ENCODE measurements at regions not wholly inside any gene's neighbourhood (a gene's known extent, or its start where the extent isn't known, plus 50 kb on each side); places are given as distances from the start of the nearest gene placed in this dataset.

DNA sequence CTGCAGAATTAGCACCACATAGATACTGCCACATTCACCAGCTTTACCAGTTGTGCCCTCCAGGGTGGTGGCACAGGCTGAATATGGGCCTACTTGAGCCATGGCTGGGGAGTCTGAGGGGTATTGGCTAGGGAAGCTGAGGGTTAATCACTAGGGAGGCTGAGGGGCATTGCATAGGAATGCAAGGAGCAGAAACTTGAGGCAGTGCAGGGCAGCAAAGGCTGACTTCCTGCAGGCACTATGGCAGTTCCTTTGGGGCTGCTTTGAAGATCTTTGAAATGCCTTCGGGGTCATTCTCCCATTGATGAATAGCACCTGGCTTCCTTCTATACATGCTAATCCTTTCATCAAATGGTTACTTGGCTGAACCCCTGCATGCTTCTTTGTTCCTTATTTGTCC lies 171.5 kb downstream of the RCN1 start:
- no peak overlapping the region for H3K27ac Mint-ChIP-seq
- no peaks in the 10 kb centered on the region for H3K4me1 Mint-ChIP-seq
- no peaks in the 10 kb centered on the region for H3K36me3 Mint-ChIP-seq
- H3K27me3 Mint-ChIP-seq = no peaks in the 10 kb centered on the region
- no peak for ATAC-seq (ENCODE audit: low read depth)
- no peaks in the 10 kb centered on the region for H3K9me3 Mint-ChIP-seq
- DNase-seq (ENCODE audit: low spot score in 2 of 2) = no peak
- H3K4me3 Mint-ChIP-seq = no peak overlapping the region

DNA sequence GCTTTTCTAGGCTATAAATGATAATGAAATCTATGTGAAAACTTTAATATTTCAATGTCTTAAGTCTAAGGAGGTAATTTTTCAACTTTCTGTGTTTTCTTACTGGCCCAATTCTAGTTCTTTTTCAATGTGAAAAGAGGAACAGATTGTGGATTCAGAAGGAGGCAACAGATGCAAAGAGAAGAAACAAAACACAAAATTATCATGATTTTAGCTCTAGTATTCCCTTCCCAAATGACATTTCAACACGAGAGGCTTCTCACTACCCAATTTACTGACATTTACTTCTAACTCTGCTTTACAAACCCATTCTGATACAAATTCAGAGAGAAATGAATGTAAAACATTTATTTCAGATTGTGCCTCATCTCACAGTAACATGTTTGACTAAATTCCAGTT lies 169.4 kb downstream of the WT1 start:
- H3K36me3 Mint-ChIP-seq = no peaks in the 10 kb centered on the region
- ATAC-seq (ENCODE audit: low read depth) = no peak
- no peak overlapping the region for H3K4me3 Mint-ChIP-seq
- no peak overlapping the region for H3K27ac Mint-ChIP-seq
- no peaks in the 10 kb centered on the region for H3K27me3 Mint-ChIP-seq
- DNase-seq (ENCODE audit: low spot score in 2 of 2) = no peak
- H3K4me1 Mint-ChIP-seq = no peaks in the 10 kb centered on the region
- H3K9me3 Mint-ChIP-seq = peaks cover 2% of the 10 kb centered on the region

DNA sequence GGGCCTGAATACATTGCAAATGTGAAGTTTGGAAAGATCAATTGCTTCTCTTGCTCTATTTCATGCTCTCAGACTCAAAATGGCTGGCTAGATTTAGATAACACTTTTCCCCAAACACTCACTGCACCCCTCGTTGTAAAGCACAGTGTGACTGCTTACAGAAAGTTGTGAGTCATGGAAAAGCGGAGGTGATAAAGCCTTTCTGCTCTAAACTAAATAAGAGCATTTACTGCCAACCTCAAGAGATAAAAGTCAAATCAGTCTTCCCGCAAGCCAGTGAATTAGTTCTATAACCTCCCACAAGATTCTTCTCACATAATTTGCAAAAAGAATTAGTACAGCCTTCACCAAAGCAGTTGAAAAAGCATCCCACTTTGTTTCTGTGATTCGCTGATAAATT lies 168.7 kb downstream of the WT1 start:
- Mint-ChIP-seq H3K27ac (no peak overlapping the region), H3K36me3 (no peaks in the 10 kb centered on the region), H3K27me3 (no peaks in the 10 kb centered on the region), H3K4me1 (no peaks in the 10 kb centered on the region), H3K9me3 (peaks cover 2% of the 10 kb centered on the region), H3K4me3 (no peak overlapping the region)
- DNase-seq (ENCODE audit: low spot score in 2 of 2) (no peak), ATAC-seq (ENCODE audit: low read depth) (no peak)

DNA sequence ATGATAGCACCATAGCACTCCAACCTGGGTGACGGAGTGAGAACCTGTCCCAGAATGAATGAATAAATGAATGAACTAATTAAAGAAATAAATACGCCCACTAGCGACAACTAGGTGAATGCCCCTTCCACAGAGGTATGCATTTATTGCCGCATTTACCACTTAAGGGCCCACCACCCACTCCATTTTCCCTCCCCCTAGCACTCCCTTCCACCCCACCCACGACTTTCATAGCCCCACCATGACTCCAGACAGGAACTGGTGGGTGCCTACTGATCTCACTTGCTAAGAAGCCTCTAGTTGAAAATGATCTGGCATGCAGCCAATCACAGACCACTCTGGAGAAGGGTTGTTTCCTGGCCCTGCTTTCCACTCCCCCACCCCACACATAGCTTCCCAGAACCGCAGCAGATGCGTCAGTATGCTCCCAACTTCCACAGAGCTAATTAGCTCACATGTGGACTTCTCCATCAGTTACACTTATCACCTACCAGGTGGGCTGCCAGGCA lies 167.6 kb downstream of the WT1 start:
- DNase-seq (ENCODE audit: low spot score in 2 of 2) (no peak), ATAC-seq (ENCODE audit: low read depth) (no peak)
- no peaks in the 10 kb centered on the region for H3K36me3 Mint-ChIP-seq
- H3K27me3 Mint-ChIP-seq = peaks cover 2% of the 10 kb centered on the region
- peaks cover 2% of the 10 kb centered on the region for H3K9me3 Mint-ChIP-seq
- H3K4me3 Mint-ChIP-seq = no peak overlapping the region
- no peak overlapping the region for H3K27ac Mint-ChIP-seq
- H3K4me1 Mint-ChIP-seq = no peaks in the 10 kb centered on the region

DNA sequence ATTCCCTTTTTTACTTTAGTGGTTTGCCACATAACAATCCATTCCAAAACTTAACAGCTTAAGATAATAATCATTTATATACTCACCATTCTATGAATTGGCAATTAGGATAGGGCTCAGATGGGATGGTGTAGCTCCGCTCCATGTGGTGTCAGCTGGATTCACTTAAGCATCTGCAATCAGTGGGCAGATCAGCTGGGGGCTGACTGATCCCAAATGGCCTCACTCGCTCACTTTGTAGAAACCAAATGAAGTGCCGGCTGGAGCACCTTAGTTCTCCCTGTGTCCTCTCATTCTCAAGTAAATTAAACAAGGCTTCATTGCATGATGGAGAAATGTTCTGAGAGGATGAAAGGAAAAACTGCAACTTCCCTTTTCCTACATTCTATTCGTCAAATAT lies 161.4 kb downstream of the WT1 start:
- DNase-seq (ENCODE audit: low spot score in 2 of 2) (no peak), ATAC-seq (ENCODE audit: low read depth) (no peak)
- no peaks in the 10 kb centered on the region for H3K36me3 Mint-ChIP-seq
- H3K9me3 Mint-ChIP-seq = peaks cover under 1% of the 10 kb centered on the region
- no peak overlapping the region for H3K4me3 Mint-ChIP-seq
- peaks cover 9% of the 10 kb centered on the region for H3K27me3 Mint-ChIP-seq
- no peaks in the 10 kb centered on the region for H3K4me1 Mint-ChIP-seq
- no peak overlapping the region for H3K27ac Mint-ChIP-seq

DNA sequence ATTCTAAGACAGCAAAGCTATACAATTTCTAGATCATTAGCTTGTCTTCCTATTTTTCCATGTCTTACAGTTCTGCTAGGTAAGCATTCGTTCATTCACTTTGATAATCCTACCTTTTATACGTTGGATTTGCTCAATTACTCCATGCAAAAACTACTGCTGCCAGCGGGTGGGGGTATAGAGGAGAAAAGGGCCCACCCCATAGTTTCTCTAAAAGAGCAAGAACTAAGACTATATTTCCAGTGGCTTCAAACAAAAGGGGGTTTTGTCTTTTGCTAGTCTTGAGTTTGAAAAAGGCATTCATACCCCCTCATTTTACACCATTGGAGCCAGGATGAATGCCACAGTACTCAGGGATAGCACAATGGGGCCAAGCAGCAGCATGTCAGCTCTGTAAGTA lies 155.7 kb downstream of the WT1 start:
- ATAC-seq (ENCODE audit: low read depth) (no peak), DNase-seq (ENCODE audit: low spot score in 2 of 2) (no peak)
- Mint-ChIP-seq H3K27ac (no peak overlapping the region), H3K36me3 (no peaks in the 10 kb centered on the region), H3K4me1 (no peaks in the 10 kb centered on the region), H3K27me3 (peaks cover 8% of the 10 kb centered on the region), H3K4me3 (no peak overlapping the region), H3K9me3 (peaks cover 3% of the 10 kb centered on the region)

DNA sequence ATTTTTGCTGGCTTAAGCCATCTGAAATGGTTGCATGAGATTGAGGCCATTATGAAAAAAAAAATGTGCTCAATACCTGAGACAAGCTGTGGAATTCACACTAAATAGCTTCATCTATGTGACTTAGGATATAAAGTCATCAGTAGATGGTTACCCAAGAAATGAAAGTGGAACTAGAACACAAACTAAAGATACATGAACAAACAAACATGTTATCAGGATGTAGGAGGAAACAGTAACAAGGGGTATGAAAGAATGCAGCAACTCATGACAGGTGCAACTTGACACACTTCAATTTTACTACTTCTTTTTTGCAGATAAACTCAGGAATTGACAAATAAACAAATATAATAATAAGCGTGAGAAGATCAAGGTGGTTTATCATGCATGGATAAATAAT lies 155.0 kb downstream of the WT1 start:
- H3K4me1 Mint-ChIP-seq = no peaks in the 10 kb centered on the region
- H3K36me3 Mint-ChIP-seq = no peaks in the 10 kb centered on the region
- no peak for DNase-seq (ENCODE audit: low spot score in 2 of 2)
- H3K27me3 Mint-ChIP-seq = peaks cover 8% of the 10 kb centered on the region
- H3K27ac Mint-ChIP-seq = no peak overlapping the region
- peaks cover 3% of the 10 kb centered on the region for H3K9me3 Mint-ChIP-seq
- ATAC-seq (ENCODE audit: low read depth) = no peak
- H3K4me3 Mint-ChIP-seq = no peak overlapping the region

DNA sequence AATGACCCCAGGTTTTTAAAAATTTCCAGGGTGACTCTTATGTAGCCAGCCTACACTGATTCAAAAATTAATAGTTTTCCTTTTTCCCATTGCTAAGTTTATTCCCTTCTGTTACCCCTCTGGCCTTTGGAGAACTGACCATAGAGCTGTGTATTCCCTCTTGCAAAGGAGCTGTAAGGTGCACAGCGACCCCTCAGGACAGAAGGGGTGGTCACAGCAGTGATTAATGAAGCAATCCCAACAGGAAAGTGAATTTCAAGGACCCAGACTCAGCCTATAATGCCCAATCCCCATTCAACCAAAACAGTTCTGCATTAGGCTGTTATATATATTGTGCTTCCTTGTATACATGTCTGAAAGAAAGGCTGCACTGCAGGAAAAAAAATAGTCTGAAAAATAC lies 147.1 kb downstream of the WT1 start:
- ATAC-seq (ENCODE audit: low read depth) (no peak), DNase-seq (ENCODE audit: low spot score in 2 of 2) (no peak)
- Mint-ChIP-seq H3K36me3 (no peaks in the 10 kb centered on the region), H3K27me3 (peaks cover 4% of the 10 kb centered on the region), H3K9me3 (peaks cover 3% of the 10 kb centered on the region), H3K4me3 (no peak overlapping the region), H3K27ac (no peak overlapping the region), H3K4me1 (no peaks in the 10 kb centered on the region)

DNA sequence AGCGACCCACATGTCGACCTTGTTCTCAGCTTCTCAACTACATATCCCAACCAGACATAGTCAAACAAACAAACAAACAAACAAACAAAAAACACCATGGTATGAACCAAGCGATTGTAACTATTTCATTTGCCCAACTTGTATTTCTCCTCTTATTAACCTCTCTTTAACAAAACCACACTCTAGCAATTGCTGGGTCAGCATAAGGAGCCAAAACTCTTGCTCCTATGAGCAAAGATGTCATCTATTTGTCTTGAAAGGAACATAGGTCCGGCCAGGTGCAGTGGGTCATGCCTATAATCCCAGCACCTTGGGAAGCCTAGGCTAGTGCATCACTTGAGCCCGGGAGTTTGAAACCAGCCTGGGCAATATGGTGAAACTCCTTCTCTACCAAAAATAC lies 145.6 kb downstream of the WT1 start:
- DNase-seq (ENCODE audit: low spot score in 2 of 2) (no peak), ATAC-seq (ENCODE audit: low read depth) (no peak)
- H3K4me1 Mint-ChIP-seq = no peaks in the 10 kb centered on the region
- H3K9me3 Mint-ChIP-seq = peaks cover 2% of the 10 kb centered on the region
- no peak overlapping the region for H3K27ac Mint-ChIP-seq
- peaks cover 4% of the 10 kb centered on the region for H3K27me3 Mint-ChIP-seq
- no peak overlapping the region for H3K4me3 Mint-ChIP-seq
- H3K36me3 Mint-ChIP-seq = no peaks in the 10 kb centered on the region

DNA sequence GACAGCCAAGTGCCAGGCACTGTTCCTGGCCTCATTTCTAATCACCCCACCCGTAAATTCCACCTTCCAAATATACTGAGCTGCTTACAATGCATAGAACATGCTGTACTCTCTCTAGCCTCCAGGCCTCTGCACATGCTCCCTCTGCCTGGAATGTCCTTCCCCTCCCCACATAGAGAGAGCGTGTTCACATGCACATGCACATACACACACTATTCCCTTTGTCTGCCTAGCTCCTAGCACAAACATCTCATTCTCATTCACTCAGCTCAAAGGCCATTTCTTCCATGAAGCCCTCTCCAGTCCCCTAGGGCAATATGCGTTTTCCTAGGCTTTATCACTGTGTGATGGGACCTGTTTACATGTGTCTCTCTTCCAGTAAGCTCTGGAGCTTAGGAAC lies 144.6 kb downstream of the WT1 start:
- Mint-ChIP-seq H3K4me1 (no peaks in the 10 kb centered on the region), H3K36me3 (no peaks in the 10 kb centered on the region), H3K9me3 (peaks cover 2% of the 10 kb centered on the region), H3K4me3 (no peak overlapping the region), H3K27me3 (peaks cover 4% of the 10 kb centered on the region), H3K27ac (no peak overlapping the region)
- no peak for DNase-seq (ENCODE audit: low spot score in 2 of 2)
- ATAC-seq (ENCODE audit: low read depth) = no peak

DNA sequence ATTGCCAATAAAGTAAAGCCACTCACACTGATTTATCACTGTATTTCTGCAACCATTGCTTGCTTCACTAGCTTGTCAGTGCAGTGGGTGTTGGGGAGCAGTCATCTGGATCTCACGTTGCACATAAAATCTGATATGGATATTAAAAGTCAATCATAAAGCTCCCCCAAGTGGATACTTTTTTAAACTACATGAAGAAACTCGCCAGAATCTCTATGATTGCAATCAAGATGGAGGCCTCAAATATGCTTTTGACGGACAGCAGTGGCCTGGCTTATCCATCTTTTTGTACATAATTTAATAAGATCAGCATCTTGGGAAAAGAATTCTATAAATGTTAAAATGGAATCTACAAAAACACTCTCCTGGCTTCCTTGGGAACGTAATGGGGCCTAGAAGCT lies 137.7 kb downstream of the WT1 start:
- H3K36me3 Mint-ChIP-seq = no peaks in the 10 kb centered on the region
- ATAC-seq (ENCODE audit: low read depth) = no peak
- H3K27me3 Mint-ChIP-seq = no peaks in the 10 kb centered on the region
- no peaks in the 10 kb centered on the region for H3K9me3 Mint-ChIP-seq
- DNase-seq (ENCODE audit: low spot score in 2 of 2) = no peak
- no peaks in the 10 kb centered on the region for H3K4me1 Mint-ChIP-seq
- H3K27ac Mint-ChIP-seq = no peak overlapping the region
- no peak overlapping the region for H3K4me3 Mint-ChIP-seq

DNA sequence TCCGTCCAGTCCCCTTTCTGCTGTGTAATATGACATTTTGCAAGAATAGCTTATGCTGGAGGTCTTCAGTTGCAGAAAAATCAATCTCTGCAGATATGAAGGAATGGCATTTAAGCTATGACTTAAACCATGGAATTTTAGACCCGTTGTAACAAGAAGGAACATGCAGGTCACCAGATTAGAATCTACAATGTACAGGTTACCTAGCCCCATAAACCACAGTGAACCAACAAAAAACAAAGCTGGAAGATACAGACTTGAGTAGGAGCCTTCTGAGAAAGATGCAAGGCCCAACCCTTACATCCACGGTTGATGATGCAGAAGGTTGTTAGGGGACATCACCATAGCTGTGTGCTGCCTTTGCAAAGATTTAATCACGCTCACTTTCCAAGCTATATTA lies 132.5 kb downstream of the WT1 start:
- ATAC-seq (ENCODE audit: low read depth) = no peak
- Mint-ChIP-seq H3K9me3 (no peaks in the 10 kb centered on the region), H3K27ac (no peak overlapping the region), H3K4me1 (no peaks in the 10 kb centered on the region), H3K36me3 (no peaks in the 10 kb centered on the region), H3K4me3 (no peak overlapping the region), H3K27me3 (peaks cover 2% of the 10 kb centered on the region)
- no peak for DNase-seq (ENCODE audit: low spot score in 2 of 2)

DNA sequence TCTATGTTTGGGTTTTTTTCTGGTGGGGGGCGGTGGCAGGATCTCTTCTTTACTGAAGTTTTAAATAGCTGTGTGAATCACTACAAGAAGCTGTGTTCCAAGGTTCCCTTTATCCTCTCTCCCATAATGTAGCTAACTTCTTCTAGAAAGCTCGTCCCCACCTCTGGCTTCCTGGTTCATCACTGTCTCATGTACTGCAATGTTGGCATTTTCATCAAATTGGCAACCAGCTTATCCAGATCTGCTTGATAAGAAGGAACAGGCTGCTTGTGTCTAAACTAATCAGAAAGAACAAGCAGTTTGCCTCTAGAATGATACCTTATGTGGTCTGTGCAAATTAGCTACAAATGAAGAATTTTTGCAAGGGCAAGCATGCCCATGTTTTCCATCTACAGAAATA lies 130.8 kb downstream of the WT1 start:
- H3K27me3 Mint-ChIP-seq = peaks cover 4% of the 10 kb centered on the region
- no peaks in the 10 kb centered on the region for H3K36me3 Mint-ChIP-seq
- no peaks in the 10 kb centered on the region for H3K9me3 Mint-ChIP-seq
- no peak for DNase-seq (ENCODE audit: low spot score in 2 of 2)
- no peak overlapping the region for H3K27ac Mint-ChIP-seq
- no peaks in the 10 kb centered on the region for H3K4me1 Mint-ChIP-seq
- no peak for ATAC-seq (ENCODE audit: low read depth)
- H3K4me3 Mint-ChIP-seq = no peak overlapping the region

DNA sequence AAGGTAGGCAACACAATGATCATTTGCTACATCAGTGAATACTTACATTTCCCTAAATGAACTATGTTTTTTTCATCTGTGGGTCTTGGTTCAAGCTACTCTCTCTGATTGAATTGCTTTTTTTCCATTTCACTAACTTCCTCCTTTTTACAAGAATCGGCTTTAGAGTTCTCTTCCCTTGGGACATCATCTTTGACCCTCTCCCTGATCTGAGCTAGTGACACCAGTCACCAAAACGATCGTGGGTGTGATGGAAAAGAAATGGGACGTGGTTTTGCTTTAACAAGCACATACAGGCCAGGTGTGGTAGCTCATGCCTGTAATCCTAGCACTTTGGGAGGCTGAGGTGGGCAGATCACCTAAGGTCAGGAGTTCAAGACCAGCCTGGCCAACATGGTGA lies 129.9 kb downstream of the WT1 start:
- H3K4me3 Mint-ChIP-seq = no peak overlapping the region
- no peak for DNase-seq (ENCODE audit: low spot score in 2 of 2)
- H3K27me3 Mint-ChIP-seq = peaks cover 4% of the 10 kb centered on the region
- ATAC-seq (ENCODE audit: low read depth) = no peak
- no peaks in the 10 kb centered on the region for H3K4me1 Mint-ChIP-seq
- no peaks in the 10 kb centered on the region for H3K36me3 Mint-ChIP-seq
- no peak overlapping the region for H3K27ac Mint-ChIP-seq
- no peaks in the 10 kb centered on the region for H3K9me3 Mint-ChIP-seq

DNA sequence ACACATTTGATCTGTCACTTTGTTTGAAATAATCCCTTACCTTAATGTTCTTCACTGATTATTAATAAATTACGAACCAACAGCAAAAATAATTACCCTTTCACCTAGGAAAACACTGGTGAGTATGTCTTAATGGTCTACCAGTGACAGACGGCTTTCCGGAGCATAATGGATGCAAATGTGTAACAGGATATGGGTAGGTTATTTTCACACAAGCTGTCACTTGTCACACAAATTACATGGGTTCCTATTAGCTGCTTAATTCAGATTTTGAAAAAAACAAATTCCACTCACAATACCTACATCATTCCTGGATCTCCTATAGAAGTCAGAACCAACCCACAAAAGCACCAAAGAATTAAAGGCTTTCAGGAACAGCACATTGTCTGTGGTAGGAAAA lies 127.9 kb downstream of the WT1 start:
- H3K36me3 Mint-ChIP-seq = no peaks in the 10 kb centered on the region
- ATAC-seq (ENCODE audit: low read depth) (no peak), DNase-seq (ENCODE audit: low spot score in 2 of 2) (no peak)
- H3K9me3 Mint-ChIP-seq = no peaks in the 10 kb centered on the region
- H3K27me3 Mint-ChIP-seq = peaks cover 6% of the 10 kb centered on the region
- H3K4me1 Mint-ChIP-seq = no peaks in the 10 kb centered on the region
- no peak overlapping the region for H3K27ac Mint-ChIP-seq
- H3K4me3 Mint-ChIP-seq = no peak overlapping the region

DNA sequence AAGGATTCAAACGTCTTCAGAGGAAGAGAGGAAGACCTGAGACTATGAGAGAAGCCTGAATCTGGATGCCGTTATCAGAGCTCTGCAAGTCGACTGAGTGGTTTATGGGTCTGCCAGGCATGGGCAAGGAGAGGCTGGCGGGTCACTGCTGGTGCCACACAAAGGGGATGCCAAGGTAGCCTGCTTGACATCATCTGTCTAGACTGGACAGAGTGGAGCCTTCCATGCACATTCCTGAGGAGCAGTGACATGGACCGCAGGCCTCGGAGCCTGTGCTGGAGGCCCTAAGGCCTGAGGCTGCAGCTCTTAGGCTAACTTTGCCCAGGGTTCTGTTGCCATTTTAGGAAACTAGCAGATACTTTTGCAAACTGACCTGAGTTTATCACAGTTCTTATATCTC lies 127.4 kb downstream of the WT1 start:
- H3K4me1 Mint-ChIP-seq = no peaks in the 10 kb centered on the region

More for the DNA sequence above, 127.4 kb downstream of the WT1 start:
- Mint-ChIP-seq H3K27me3 (peaks cover 6% of the 10 kb centered on the region), H3K9me3 (no peaks in the 10 kb centered on the region), H3K4me3 (no peak overlapping the region), H3K36me3 (no peaks in the 10 kb centered on the region), H3K27ac (no peak overlapping the region)
- ATAC-seq (ENCODE audit: low read depth) (no peak), DNase-seq (ENCODE audit: low spot score in 2 of 2) (no peak)
